BE2C (cell line): ENCODE measurements at regions not wholly inside any gene's neighbourhood (a gene's known extent, or its start where the extent isn't known, plus 50 kb on each side); places are given as distances from the start of the nearest gene placed in this dataset.
A peak's percentile ranks its signal among the peaks of the same experiment; 100 is the strongest.

Source experiments
- DNase-seq: peaks from one replicate; pipeline ENCODE4 v3.0.0-alpha.2; 2020
- H3K27me3 ChIP-seq: fragments of 250-450 bp; sonication (Bioruptor Pico); 2 replicates; pipeline ENCODE4 v1.5.1; 2020; ENCODE audit warnings: mild to moderate bottlenecking
- H3K36me3 ChIP-seq: fragments of 250-450 bp; sonication (Bioruptor Pico); 2 replicates; pipeline ENCODE4 v1.5.1; 2020; ENCODE audit warnings: mild to moderate bottlenecking
- H3K4me1 ChIP-seq: fragments of 250-450 bp; sonication (Bioruptor Pico); 2 replicates; pipeline ENCODE4 v1.5.1; 2020
- H3K4me3 ChIP-seq: 2 replicates; pipeline ENCODE4 v1.5.1; 2011; ENCODE audit warnings: low read depth, low read length
- H3K9me3 ChIP-seq: fragments of 250-450 bp; sonication (Bioruptor Pico); 2 replicates; pipeline ENCODE4 v1.5.1; 2020
- TF ChIP-seq, protein P1 (sequence below): IDR thresholded peaks from 2 replicates; pipeline ENCODE4 v1.5.1; 2012; ENCODE audit warnings: mild to moderate bottlenecking, low read depth, low read length

GRCh38 chr5:4893063-4893744 lies 246.9 kb upstream of the ADAMTS16 start:
- no peaks in the 10 kb centered on the region for H3K36me3 ChIP-seq
- no peak overlapping the region for H3K4me3 ChIP-seq
- no peak for DNase-seq
- peaks cover 3% of the 10 kb centered on the region; the same call in 1 of the 2 replicates for H3K27me3 ChIP-seq
- TF ChIP-seq, protein P1, sequence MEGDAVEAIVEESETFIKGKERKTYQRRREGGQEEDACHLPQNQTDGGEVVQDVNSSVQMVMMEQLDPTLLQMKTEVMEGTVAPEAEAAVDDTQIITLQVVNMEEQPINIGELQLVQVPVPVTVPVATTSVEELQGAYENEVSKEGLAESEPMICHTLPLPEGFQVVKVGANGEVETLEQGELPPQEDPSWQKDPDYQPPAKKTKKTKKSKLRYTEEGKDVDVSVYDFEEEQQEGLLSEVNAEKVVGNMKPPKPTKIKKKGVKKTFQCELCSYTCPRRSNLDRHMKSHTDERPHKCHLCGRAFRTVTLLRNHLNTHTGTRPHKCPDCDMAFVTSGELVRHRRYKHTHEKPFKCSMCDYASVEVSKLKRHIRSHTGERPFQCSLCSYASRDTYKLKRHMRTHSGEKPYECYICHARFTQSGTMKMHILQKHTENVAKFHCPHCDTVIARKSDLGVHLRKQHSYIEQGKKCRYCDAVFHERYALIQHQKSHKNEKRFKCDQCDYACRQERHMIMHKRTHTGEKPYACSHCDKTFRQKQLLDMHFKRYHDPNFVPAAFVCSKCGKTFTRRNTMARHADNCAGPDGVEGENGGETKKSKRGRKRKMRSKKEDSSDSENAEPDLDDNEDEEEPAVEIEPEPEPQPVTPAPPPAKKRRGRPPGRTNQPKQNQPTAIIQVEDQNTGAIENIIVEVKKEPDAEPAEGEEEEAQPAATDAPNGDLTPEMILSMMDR = no peak
- no peaks in the 10 kb centered on the region for H3K4me1 ChIP-seq
- no peaks in the 10 kb centered on the region for H3K9me3 ChIP-seq

GRCh38 chr5:4896328-4896727 lies 243.8 kb upstream of the ADAMTS16 start:
- no peak for DNase-seq
- TF ChIP-seq, protein P1 = no peak

DNA sequence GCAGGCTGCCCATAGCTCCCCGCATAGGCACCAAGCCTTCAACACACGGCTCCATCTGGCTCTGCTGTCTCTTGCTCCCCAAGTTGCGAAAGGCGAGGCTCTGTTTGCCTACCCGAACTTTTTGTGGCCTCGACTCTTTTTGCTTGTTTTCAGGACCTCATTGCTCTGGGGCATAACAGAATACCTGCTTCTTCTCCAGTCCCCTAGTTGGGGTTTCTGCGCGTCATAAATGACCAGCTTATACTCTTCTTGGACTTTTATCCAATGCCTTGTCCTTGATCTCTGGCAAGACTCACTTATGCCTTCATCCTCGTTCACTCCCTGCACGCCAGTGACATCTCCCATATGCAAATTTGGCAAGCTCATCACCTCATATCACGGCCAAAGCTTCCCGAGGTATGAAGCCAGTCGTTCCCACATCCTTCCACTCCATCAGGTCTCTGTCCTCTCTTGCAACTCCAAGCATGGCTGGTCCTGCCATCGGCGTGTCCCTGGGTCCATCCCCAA lies 238.8 kb upstream of the ADAMTS16 start:
- Histone ChIP-seq H3K9me3 (no peaks in the 10 kb centered on the region), H3K4me1 (no peaks in the 10 kb centered on the region), H3K36me3 (no peaks in the 10 kb centered on the region), H3K27me3 (no peaks in the 10 kb centered on the region), H3K4me3 (no peak overlapping the region)
- no peak for DNase-seq
- TF ChIP-seq, protein P1 = no peak

More at GRCh38 chr5:4896328-4896727, 243.8 kb upstream of the ADAMTS16 start:
- Histone ChIP-seq H3K36me3 (no peaks in the 10 kb centered on the region), H3K4me3 (no peak overlapping the region), H3K4me1 (no peaks in the 10 kb centered on the region), H3K27me3 (peaks cover 3% of the 10 kb centered on the region; the same call in 1 of the 2 replicates), H3K9me3 (no peaks in the 10 kb centered on the region)

GRCh38 chr5:4901924-4902323 lies 238.2 kb upstream of the ADAMTS16 start:
- H3K4me1 ChIP-seq = no peaks in the 10 kb centered on the region
- H3K36me3 ChIP-seq = no peaks in the 10 kb centered on the region
- TF ChIP-seq, protein P1 = no peak
- DNase-seq = no peak
- H3K4me3 ChIP-seq = no peak overlapping the region
- no peaks in the 10 kb centered on the region for H3K9me3 ChIP-seq
- H3K27me3 ChIP-seq = no peaks in the 10 kb centered on the region

- Histone ChIP-seq H3K9me3 (no peaks in the 10 kb centered on the region), H3K36me3 (no peaks in the 10 kb centered on the region), H3K27me3 (peaks cover 3% of the 10 kb centered on the region; the same call in 1 of the 2 replicates), H3K4me3 (no peak overlapping the region), H3K4me1 (no peaks in the 10 kb centered on the region)
- peak; percentile 23 for DNase-seq
- TF ChIP-seq, protein P1 = peak; percentile 30; the same call in 1 of the 2 replicates
These were observed 234.2 kb upstream of the ADAMTS16 start for GRCh38 chr5:4905674-4906520.

DNA sequence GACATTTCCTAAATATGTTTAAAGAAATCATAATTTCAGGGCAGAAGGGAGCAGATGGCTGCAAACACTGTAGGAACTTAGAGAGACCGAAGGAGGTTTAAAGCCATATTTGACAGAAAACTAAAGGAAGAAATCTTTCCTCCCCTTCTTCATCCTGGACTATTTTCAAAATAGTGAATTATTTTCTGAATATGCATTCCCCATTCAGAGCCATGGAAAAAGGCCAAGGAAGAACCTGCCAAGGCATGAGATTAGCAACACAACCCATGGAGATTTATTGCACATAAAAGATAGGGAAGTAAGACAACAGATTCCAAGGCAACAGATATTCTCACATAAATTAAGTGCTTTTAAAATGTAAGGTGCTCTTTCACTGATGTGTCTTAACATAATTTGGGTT lies 233.3 kb upstream of the ADAMTS16 start:
- H3K4me3 ChIP-seq = no peak overlapping the region
- no peaks in the 10 kb centered on the region for H3K36me3 ChIP-seq

More for the DNA sequence above, 233.3 kb upstream of the ADAMTS16 start:
- Histone ChIP-seq H3K9me3 (no peaks in the 10 kb centered on the region), H3K4me1 (no peaks in the 10 kb centered on the region), H3K27me3 (peaks cover 3% of the 10 kb centered on the region; the same call in 1 of the 2 replicates)
- DNase-seq = no peak
- TF ChIP-seq, protein P1 = no peak
